WERI-Rb-1 (cell line): ENCODE measurements at regions not wholly inside any gene's neighbourhood (a gene's known extent, or its start where the extent isn't known, plus 50 kb on each side); places are given as distances from the start of the nearest gene placed in this dataset.

Experiments
- DNase-seq: peaks from one replicate; pipeline ENCODE4 v3.0.0-alpha.2; 2020
- H3K27ac ChIP-seq: fragments of 250-450 bp; sonication (Bioruptor Pico); 2 replicates; pipeline ENCODE4 v1.5.1; 2020; ENCODE audit warnings: mild to moderate bottlenecking, moderate library complexity
- H3K27me3 ChIP-seq: fragments of 250-450 bp; sonication (Bioruptor Pico); 2 replicates; pipeline ENCODE4 v1.5.1; 2021; ENCODE audit warnings: mild to moderate bottlenecking, low read depth, moderate library complexity; ENCODE audit not compliant: insufficient read depth, severe bottlenecking
- H3K36me3 ChIP-seq: fragments of 250-450 bp; sonication (Bioruptor Pico); 2 replicates; pipeline ENCODE4 v1.5.1; 2020; ENCODE audit warnings: mild to moderate bottlenecking, moderate library complexity
- H3K4me3 ChIP-seq: 2 replicates; pipeline ENCODE4 v1.5.1; 2011; ENCODE audit warnings: low read depth, mild to moderate bottlenecking, control low read depth, low read length
- H3K9me3 ChIP-seq: fragments of 250-450 bp; sonication (Bioruptor Pico); 2 replicates; pipeline ENCODE4 v1.5.1; 2021; ENCODE audit warnings: mild to moderate bottlenecking, moderate library complexity; ENCODE audit not compliant: severe bottlenecking
- TF ChIP-seq, protein P1 (sequence below): IDR thresholded peaks from 2 replicates; pipeline ENCODE4 v1.5.1; 2011; ENCODE audit warnings: low read depth, mild to moderate bottlenecking, control low read depth, inconsistent platforms, low read length

DNA sequence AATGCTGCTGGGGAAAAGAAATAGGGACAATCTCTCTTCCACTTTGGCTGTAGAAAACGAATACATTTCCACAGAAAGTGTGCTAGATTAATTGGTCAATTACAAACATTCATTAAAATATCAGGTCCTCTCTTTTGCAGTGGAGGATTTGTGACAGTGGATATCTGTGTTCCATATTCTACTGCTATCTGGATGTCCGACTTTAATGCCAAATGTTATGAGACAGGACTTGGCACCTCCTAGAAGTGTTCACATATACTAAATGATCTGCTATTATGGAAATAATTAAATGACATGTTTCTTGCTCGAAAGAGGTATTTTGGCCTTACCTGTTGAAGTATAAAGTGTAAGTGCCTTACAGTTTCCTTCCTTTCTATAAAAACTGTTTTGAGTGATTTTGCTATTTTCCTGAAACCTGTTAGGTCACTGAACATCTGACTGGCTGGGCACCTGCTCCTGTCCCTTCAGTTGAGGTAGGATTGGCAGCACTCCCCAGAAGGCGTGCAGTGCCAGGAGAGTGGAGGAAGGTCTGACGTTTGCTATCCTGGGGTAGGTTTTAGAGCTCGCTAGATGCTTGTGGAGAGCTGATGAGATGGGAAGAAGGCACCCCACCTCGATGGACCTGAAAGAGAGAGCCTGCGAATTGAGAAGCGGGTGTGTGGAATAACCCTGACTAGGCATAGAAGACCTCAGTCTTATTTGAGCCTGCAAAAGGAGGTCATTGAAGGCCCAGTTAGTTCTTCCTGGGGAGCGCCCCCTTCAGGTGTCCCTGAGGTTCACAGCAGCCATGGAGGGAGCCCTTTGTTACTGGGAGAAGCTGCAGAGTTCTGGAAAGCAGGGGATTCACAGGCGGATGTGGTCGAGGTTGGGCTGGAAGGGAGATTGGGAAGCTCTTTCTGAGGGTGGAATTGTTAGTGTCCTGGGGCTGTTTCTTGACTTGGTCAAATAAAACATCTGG is 159.4 kb upstream of the ZNF267 start:
- TF ChIP-seq, protein P1, sequence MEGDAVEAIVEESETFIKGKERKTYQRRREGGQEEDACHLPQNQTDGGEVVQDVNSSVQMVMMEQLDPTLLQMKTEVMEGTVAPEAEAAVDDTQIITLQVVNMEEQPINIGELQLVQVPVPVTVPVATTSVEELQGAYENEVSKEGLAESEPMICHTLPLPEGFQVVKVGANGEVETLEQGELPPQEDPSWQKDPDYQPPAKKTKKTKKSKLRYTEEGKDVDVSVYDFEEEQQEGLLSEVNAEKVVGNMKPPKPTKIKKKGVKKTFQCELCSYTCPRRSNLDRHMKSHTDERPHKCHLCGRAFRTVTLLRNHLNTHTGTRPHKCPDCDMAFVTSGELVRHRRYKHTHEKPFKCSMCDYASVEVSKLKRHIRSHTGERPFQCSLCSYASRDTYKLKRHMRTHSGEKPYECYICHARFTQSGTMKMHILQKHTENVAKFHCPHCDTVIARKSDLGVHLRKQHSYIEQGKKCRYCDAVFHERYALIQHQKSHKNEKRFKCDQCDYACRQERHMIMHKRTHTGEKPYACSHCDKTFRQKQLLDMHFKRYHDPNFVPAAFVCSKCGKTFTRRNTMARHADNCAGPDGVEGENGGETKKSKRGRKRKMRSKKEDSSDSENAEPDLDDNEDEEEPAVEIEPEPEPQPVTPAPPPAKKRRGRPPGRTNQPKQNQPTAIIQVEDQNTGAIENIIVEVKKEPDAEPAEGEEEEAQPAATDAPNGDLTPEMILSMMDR: peak; percentile 45; the same call in 1 of the 2 replicates
- no peak for DNase-seq
- peak overlapping the region; percentile 82 for H3K4me3 ChIP-seq
- no peaks in the 10 kb centered on the region for H3K27me3 ChIP-seq
- H3K27ac ChIP-seq: peak overlapping the region; percentile 86; the same call in 1 of the 2 replicates
- peaks cover 6% of the 10 kb centered on the region; the same call in 1 of the 2 replicates for H3K36me3 ChIP-seq
- H3K9me3 ChIP-seq: no peaks in the 10 kb centered on the region

GRCh38 chr16:31714903-31715504 is 158.6 kb upstream of the ZNF267 start:
- Histone ChIP-seq H3K27ac (no peak overlapping the region), H3K9me3 (no peaks in the 10 kb centered on the region), H3K36me3 (peaks cover 6% of the 10 kb centered on the region; the same call in 1 of the 2 replicates), H3K27me3 (no peaks in the 10 kb centered on the region), H3K4me3 (no peak overlapping the region)
- TF ChIP-seq, protein P1: no peak
- DNase-seq: no peak

GRCh38 chr16:31715915-31716314 is 157.7 kb upstream of the ZNF267 start:
- Histone ChIP-seq H3K27me3 (no peaks in the 10 kb centered on the region), H3K9me3 (no peaks in the 10 kb centered on the region), H3K36me3 (peaks cover 6% of the 10 kb centered on the region; the same call in 1 of the 2 replicates), H3K27ac (no peak overlapping the region), H3K4me3 (no peak overlapping the region)
- no peak for DNase-seq
- TF ChIP-seq, protein P1: no peak

GRCh38 chr16:31718998-31719397 is 154.6 kb upstream of the ZNF267 start:
- DNase-seq: no peak
- Histone ChIP-seq H3K36me3 (peaks cover 6% of the 10 kb centered on the region; the same call in 1 of the 2 replicates), H3K27ac (no peak overlapping the region), H3K9me3 (no peaks in the 10 kb centered on the region), H3K4me3 (no peak overlapping the region), H3K27me3 (no peaks in the 10 kb centered on the region)
- TF ChIP-seq, protein P1: no peak

DNA sequence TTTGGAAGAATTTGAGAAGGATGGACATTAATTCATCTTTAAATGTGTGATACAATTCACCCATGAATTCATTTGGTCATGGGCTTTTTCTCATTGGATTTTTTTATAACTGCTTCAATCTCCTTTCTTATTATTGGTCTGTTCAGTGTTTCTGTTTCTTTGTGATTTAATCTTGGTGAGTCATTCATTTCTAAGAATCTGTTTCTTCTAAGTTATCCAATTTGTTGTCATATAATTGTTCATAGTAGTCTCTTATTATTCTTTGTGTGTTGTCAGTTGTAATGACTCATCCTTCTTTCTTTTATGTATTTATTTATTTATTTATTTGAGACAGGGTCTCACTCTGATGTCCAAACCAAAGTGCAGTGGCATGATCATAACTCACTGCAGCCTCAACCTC is 146.1 kb upstream of the ZNF267 start:
- Histone ChIP-seq H3K36me3 (no peaks in the 10 kb centered on the region), H3K27me3 (no peaks in the 10 kb centered on the region), H3K9me3 (no peaks in the 10 kb centered on the region), H3K4me3 (no peak overlapping the region), H3K27ac (no peak overlapping the region)
- TF ChIP-seq, protein P1: no peak
- no peak for DNase-seq
